NB4 (cell line): ENCODE measurements at regions not wholly inside any gene's neighbourhood (a gene's known extent, or its start where the extent isn't known, plus 50 kb on each side); places are given as distances from the start of the nearest gene placed in this dataset.

Experiments used
- POLR2A ChIP-seq: IDR thresholded peaks from 2 replicates; pipeline ENCODE4 v1.6.1; 2011; ENCODE audit warnings: mild to moderate bottlenecking; ENCODE audit not compliant: insufficient read length; ENCODE audit errors: extremely low read depth
- TF ChIP-seq, protein P1 (sequence below): IDR thresholded peaks from one replicate; pipeline ENCODE4 v1.5.1; 2012; ENCODE audit warnings: low read depth, low read length
- TF ChIP-seq, protein P2 (sequence below): IDR thresholded peaks from 2 replicates; pipeline ENCODE4 v1.6.1; 2011; ENCODE audit warnings: low read depth, low read length

GRCh38 chr9:113769412-113769811 is 106.7 kb upstream of the ZNF618 start:
- no peak for TF ChIP-seq POLR2A
- TF ChIP-seq, protein P1, sequence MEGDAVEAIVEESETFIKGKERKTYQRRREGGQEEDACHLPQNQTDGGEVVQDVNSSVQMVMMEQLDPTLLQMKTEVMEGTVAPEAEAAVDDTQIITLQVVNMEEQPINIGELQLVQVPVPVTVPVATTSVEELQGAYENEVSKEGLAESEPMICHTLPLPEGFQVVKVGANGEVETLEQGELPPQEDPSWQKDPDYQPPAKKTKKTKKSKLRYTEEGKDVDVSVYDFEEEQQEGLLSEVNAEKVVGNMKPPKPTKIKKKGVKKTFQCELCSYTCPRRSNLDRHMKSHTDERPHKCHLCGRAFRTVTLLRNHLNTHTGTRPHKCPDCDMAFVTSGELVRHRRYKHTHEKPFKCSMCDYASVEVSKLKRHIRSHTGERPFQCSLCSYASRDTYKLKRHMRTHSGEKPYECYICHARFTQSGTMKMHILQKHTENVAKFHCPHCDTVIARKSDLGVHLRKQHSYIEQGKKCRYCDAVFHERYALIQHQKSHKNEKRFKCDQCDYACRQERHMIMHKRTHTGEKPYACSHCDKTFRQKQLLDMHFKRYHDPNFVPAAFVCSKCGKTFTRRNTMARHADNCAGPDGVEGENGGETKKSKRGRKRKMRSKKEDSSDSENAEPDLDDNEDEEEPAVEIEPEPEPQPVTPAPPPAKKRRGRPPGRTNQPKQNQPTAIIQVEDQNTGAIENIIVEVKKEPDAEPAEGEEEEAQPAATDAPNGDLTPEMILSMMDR: no peak
- TF ChIP-seq, protein P2, sequence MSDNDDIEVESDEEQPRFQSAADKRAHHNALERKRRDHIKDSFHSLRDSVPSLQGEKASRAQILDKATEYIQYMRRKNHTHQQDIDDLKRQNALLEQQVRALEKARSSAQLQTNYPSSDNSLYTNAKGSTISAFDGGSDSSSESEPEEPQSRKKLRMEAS: no peak
